Brain microvascular endothelial cell (primary cell): ENCODE measurements at regions not wholly inside any gene's neighbourhood (a gene's known extent, or its start where the extent isn't known, plus 50 kb on each side); places are given as distances from the start of the nearest gene placed in this dataset.
"Not testable (repeated sequence)": the region's sequence is repeated elsewhere in the genome, so short reads cannot be mapped to it uniquely, and the experiment has no call there.

Experiments used
- DNase-seq: peaks from one replicate; pipeline ENCODE4 v3.0.0-alpha.2; 2020
- H3K27ac ChIP-seq: fragments of 250-450 bp; sonication (Bioruptor Pico); 2 replicates; pipeline ENCODE4 v1.5.1; 2020; ENCODE audit warnings: mild to moderate bottlenecking, moderate library complexity
- H3K27me3 ChIP-seq: fragments of 250-450 bp; sonication (Bioruptor Pico); replicated peaks from 2 replicates; pipeline ENCODE4 v1.5.1; 2020; ENCODE audit warnings: mild to moderate bottlenecking
- H3K36me3 ChIP-seq: fragments of 250-450 bp; sonication (Bioruptor Pico); replicated peaks from 2 replicates; pipeline ENCODE4 v1.5.1; 2020; ENCODE audit warnings: mild to moderate bottlenecking
- H3K4me3 ChIP-seq: 2 replicates; pipeline ENCODE4 v1.5.1; 2011; ENCODE audit warnings: low read depth, mild to moderate bottlenecking, control low read depth, low read length, moderate library complexity
- in situ Hi-C: cut with HindIII; loops from 2 replicates; pipeline ENCODE4 v1.10.0; 2017; ENCODE audit warnings: low sequenced_read_pairs, low pct_ligation_motif_present
- TF ChIP-seq, protein P1 (sequence below): IDR thresholded peaks from 2 replicates; pipeline ENCODE4 v1.5.1; 2011; ENCODE audit warnings: low read depth, mild to moderate bottlenecking, moderate library complexity, low read length, control low read depth, inconsistent platforms; ENCODE audit errors: missing control alignments

DNA sequence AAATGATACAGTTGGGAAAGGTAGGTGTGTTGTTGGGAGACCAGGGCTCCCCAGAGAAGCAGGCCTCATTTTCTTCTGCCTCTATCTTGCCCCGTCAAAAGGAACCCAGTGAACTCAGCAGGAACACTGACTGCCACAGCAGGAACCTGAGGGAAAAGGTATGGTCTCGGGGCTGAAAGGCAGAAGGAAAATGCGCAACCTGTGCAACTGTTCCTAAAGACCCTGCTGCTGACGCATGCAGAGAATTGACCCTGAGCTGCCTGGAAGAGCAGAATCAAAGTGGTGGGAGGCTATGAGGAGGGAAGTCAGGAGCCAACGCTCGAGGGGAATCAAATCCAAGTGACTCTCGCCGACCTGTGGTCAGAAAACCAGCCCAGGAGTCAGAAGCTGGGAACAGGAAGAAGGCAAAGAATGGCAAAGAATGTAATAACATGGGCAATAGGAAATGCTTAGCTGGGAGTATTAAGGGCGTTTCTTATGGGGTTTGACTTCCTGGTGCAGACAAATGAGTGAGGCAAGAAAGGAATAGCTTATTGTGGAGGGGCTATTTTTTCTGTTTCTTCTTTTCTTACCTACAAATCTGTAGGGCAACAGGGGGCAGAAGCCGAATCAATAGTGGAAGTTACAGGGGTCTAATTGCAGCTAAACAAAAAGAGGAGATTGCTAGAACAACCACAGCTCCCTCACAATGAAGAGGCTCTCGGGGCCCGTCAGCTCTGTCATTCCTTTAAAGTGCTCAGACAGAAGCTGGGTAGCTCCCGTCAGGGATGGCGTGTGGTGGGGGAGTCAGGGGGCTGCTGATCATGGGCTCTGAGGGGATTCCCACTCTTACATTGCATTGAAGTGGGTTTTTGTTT is 65.4 kb upstream of the DLG1 start:
- H3K27me3 ChIP-seq: no peaks in the 10 kb centered on the region
- no peaks in the 10 kb centered on the region for H3K36me3 ChIP-seq
- no peak for DNase-seq
- no peak overlapping the region for H3K27ac ChIP-seq
- in situ Hi-C loops: no loop called here
- H3K4me3 ChIP-seq: no peak overlapping the region
- TF ChIP-seq, protein P1, sequence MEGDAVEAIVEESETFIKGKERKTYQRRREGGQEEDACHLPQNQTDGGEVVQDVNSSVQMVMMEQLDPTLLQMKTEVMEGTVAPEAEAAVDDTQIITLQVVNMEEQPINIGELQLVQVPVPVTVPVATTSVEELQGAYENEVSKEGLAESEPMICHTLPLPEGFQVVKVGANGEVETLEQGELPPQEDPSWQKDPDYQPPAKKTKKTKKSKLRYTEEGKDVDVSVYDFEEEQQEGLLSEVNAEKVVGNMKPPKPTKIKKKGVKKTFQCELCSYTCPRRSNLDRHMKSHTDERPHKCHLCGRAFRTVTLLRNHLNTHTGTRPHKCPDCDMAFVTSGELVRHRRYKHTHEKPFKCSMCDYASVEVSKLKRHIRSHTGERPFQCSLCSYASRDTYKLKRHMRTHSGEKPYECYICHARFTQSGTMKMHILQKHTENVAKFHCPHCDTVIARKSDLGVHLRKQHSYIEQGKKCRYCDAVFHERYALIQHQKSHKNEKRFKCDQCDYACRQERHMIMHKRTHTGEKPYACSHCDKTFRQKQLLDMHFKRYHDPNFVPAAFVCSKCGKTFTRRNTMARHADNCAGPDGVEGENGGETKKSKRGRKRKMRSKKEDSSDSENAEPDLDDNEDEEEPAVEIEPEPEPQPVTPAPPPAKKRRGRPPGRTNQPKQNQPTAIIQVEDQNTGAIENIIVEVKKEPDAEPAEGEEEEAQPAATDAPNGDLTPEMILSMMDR: no peak

DNA sequence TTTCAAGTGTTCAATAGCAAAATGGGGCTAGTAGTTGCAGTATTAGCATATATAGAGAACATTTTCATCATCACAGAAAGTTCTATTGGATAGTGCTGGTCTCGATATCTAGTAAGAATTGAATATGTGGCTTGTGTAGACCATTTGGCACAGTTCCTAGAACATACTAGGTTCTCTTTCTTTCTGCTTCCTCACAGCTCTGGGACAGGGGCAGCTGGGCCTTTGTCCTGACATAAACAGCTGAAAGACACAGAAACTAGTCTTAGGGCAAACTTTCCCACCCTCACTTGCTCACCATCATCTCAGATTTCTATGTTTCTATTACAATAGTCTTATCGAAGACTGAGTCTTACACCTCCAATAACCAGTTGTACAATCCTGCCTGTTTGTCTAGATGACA is 63.7 kb upstream of the DLG1 start:
- no peak for DNase-seq
- Histone ChIP-seq H3K27me3 (no peaks in the 10 kb centered on the region), H3K27ac (no peak overlapping the region), H3K36me3 (no peaks in the 10 kb centered on the region), H3K4me3 (no peak overlapping the region)
- TF ChIP-seq, protein P1: no peak
- in situ Hi-C loops: no loop called here

DNA sequence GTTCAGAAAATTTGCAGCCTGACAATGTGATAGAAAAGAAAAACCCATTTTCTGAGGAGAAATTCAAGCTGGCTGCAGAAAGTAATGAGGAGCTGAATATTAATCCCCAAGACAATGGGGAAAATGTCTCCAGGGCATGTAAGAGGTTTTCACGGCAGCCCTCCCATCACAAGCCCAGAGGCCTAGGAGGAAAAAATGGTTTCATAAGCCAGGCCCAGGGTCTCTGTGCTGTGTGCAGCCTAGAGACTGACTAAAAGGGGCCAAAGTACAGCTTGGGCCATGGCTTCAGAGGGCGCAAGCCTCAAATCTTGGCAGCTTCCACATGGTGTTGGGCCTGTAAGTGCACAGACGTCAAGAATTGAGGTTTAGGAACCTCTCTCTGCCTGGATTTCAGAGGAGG is 61.7 kb upstream of the DLG1 start:
- in situ Hi-C loops, H3K27ac ChIP-seq, H3K36me3 ChIP-seq, H3K27me3 ChIP-seq, H3K4me3 ChIP-seq, DNase-seq: not testable (repeated sequence)

DNA sequence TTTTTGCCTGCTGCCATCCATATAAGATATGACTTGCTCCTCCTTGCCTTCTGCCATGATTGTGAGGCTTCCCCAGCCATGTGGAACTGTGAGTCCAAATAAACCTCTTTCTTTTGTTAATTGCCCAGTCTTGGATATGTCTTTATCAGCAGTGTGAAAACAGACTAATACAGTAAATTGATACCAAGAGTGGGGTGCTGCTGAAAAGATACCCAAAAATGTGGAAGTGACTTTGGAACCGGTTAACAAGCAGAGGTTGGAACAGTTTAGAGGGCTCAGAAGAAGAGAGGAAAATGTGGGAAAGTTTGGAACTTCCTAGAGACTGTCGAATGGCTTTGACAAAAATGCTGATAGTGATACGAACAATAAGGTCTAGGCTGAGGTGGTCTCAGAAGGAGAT is 61.1 kb upstream of the DLG1 start:
- H3K27me3 ChIP-seq, DNase-seq, H3K27ac ChIP-seq, H3K36me3 ChIP-seq, in situ Hi-C loops, H3K4me3 ChIP-seq: not testable (repeated sequence)

DNA sequence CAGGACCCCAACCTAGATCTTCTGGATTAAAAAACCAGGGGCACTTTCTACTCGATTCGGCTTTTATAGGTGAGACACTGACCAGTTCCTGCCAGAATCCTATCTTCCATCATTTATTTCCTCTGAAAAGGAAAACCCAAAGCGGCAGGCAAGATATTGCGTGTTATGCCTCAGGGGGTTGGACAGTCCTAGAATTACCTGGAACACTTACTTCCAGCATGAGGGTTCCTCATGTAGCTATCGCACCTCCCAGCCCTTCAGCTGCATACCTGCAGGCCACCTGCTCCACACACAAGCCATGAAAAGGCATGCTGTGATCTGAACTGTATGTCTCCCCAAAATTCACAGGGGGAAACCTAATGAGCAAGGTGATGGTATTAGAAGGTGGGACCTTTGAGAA is 58.3 kb upstream of the DLG1 start:
- in situ Hi-C loops: no loop called here
- TF ChIP-seq, protein P1: no peak
- no peaks in the 10 kb centered on the region for H3K27me3 ChIP-seq
- no peak overlapping the region for H3K4me3 ChIP-seq
- no peak overlapping the region for H3K27ac ChIP-seq
- no peak for DNase-seq
- H3K36me3 ChIP-seq: no peaks in the 10 kb centered on the region

DNA sequence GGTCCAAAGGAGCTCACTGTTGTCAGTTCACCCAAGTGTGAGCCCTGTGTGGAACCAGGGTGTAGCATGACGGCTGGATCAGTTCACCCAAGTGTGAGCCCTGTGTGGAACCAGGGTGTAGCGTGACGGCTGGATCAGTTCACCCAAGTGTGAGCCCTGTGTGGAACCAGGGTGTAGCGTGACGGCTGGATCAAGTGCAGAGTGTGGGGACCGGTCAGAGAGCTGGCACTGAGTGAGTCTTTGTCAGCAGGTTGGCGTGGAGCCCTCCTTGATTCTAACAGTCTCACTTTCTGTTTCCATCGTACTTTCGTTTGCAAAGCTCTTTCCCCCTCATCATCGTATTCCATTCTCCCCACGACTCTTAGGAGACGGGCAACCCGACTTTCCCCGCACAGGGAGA is 57.9 kb upstream of the DLG1 start:
- TF ChIP-seq, protein P1: no peak
- no peaks in the 10 kb centered on the region for H3K36me3 ChIP-seq
- H3K4me3 ChIP-seq: no peak overlapping the region
- in situ Hi-C loops: no loop called here
- no peak overlapping the region for H3K27ac ChIP-seq
- no peak for DNase-seq
- H3K27me3 ChIP-seq: no peaks in the 10 kb centered on the region

DNA sequence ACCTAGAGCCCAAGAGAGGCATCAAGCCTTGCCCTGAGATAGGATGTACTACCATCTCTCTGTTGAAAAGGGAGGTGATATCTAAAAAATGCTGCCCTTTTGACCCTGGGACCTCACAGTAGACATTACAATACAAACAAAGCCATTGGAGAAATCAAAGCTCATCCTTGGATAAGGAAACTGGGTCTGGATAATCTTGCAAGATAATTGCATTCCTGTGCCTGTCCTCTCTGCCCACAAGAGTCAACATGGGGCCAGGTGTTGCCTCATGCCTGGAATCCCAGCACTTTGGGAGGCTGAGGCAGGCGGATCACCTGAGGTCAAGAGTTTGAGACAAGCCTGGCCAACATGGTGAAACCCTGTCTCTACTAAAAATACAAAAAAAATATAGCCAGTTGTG is 57.3 kb upstream of the DLG1 start:
- in situ Hi-C loops: no loop called here
- Histone ChIP-seq H3K36me3 (no peaks in the 10 kb centered on the region), H3K27me3 (no peaks in the 10 kb centered on the region), H3K27ac (no peak overlapping the region), H3K4me3 (no peak overlapping the region)
- TF ChIP-seq, protein P1: no peak
- DNase-seq: no peak
